HepG2 (cell line): ENCODE measurements at regions not wholly inside any gene's neighbourhood (a gene's known extent, or its start where the extent isn't known, plus 50 kb on each side); places are given as distances from the start of the nearest gene placed in this dataset.

Source experiments
- ATAC-seq: fragments of 200-7000 bp; cut with Tn5 transposase; 3 replicates; pipeline ENCODE4 v1.9.1; 2020; ENCODE audit warnings: mild to moderate bottlenecking, moderate library complexity
- BruUV-seq: library from RNA; stranded (reverse); fragments of 400-500 nt; replicated peaks from 2 replicates; lab custom pipeline; 2021; lab: Mats Ljungman, UMichigan
- CTCF ChIA-PET: fragments of 300-600 bp; formaldehyde crosslinking; extraction: SDS; loops from one replicate; lab custom pipeline; 2021; ENCODE audit warnings: low total read pairs, inconsistent platforms, low intra/inter-chr PET ratio; lab: Yijun Ruan, JAX
- POLR2A ChIA-PET: fragments of 350-600 bp; sonication (Branson Sonifier 250); formaldehyde crosslinking; loops from one replicate; lab custom pipeline; 2020; ENCODE audit warnings: antibody characterized with exemption, inconsistent platforms; lab: Yijun Ruan, JAX
- DNase-seq: peaks from one replicate; pipeline ENCODE4 v3.0.0-alpha.2; 2015; ENCODE audit warnings: low spot score
- FAIRE-seq: peaks from 3 replicates; lab custom pipeline; 2011; peaks lifted over from hg19 to GRCh38; lab: Jason Lieb, UNC
- H2AFZ ChIP-seq: one replicate; pipeline ENCODE4 v1.6.1; 2011; ENCODE audit warnings: low read length, inconsistent platforms
- H3K27ac ChIP-seq: fragments of 300-600 bp; 3 replicates; pipeline ENCODE4 v1.8.0; 2011; ENCODE audit warnings: mixed run types, mild to moderate bottlenecking, mixed read lengths, low read length, inconsistent platforms; ENCODE audit not compliant: insufficient read depth; ENCODE audit errors: extremely low read length
- H3K27me3 ChIP-seq, 2 experiments: fragments of 200-600 bp in 1 of 2; 2 replicates in 1 of 2; 3 replicates in 1 of 2; pipeline versions ENCODE4 v1.6.0 to v1.8.0; 2011; ENCODE audit warnings: low read length in 2 of 2, mild to moderate bottlenecking in 2 of 2, moderate library complexity in 2 of 2, inconsistent platforms in 1 of 2; ENCODE audit not compliant: insufficient read depth in 2 of 2, control insufficient read depth in 1 of 2
- H3K36me3 ChIP-seq, 2 experiments: fragments of 200-600 bp in 1 of 2; replicated peaks in 1 of 2; 2 replicates in 1 of 2; 3 replicates in 1 of 2; pipeline versions ENCODE4 v1.5.1 to v1.8.0; 2011; ENCODE audit warnings: low read length in 2 of 2, inconsistent platforms in 1 of 2; ENCODE audit not compliant: insufficient read depth in 2 of 2, control insufficient read depth in 1 of 2
- H3K4me1 ChIP-seq: 2 replicates; pipeline ENCODE4 v1.5.1; 2012; ENCODE audit warnings: low read length, inconsistent platforms; ENCODE audit not compliant: insufficient read depth
- H3K4me2 ChIP-seq: 2 replicates; pipeline ENCODE4 v1.6.0; 2011; ENCODE audit warnings: low read depth, low read length, inconsistent platforms
- H3K4me3 ChIP-seq, 3 experiments: fragments of 200-600 bp in 1 of 3; sonication (generic), shearing (Covaris generic) in 1 of 3; replicated peaks in 1 of 3; 2 replicates each; pipeline ENCODE4 v1.5.1; 2011 to 2016; ENCODE audit warnings: low read length in 3 of 3, inconsistent platforms in 2 of 3, low read depth in 2 of 3, mild to moderate bottlenecking in 2 of 3, control low read depth in 1 of 3, mixed read lengths in 1 of 3; ENCODE audit not compliant: insufficient read depth in 1 of 3
- H3K79me2 ChIP-seq: one replicate; pipeline ENCODE4 v1.6.1; 2011; ENCODE audit warnings: low read length, inconsistent platforms; ENCODE audit not compliant: insufficient read depth
- H3K9ac ChIP-seq: 2 replicates; pipeline ENCODE4 v1.6.0; 2011; ENCODE audit warnings: mild to moderate bottlenecking, low read depth, low read length, inconsistent platforms; ENCODE audit not compliant: insufficient read depth
- H3K9me3 ChIP-seq: 2 replicates; pipeline ENCODE4 v1.5.1; 2012; ENCODE audit warnings: mild to moderate bottlenecking, low read length
- H4K20me1 ChIP-seq: 2 replicates; pipeline ENCODE4 v1.6.0; 2011; ENCODE audit warnings: inconsistent platforms, mild to moderate bottlenecking, low read length, moderate library complexity; ENCODE audit not compliant: insufficient read depth
- ATF3 ChIP-seq: sonication (generic); formaldehyde crosslinking; IDR thresholded peaks from 2 replicates; pipeline ENCODE4 v1.4.0; 2020; ENCODE audit warnings: missing genetic modification reagents
- CREB3 ChIP-seq: sonication (generic); formaldehyde crosslinking; IDR thresholded peaks from 2 replicates; pipeline ENCODE4 v1.5.0; 2020; ENCODE audit warnings: missing genetic modification reagents
- DNMT1 ChIP-seq: sonication (generic); formaldehyde crosslinking; IDR thresholded peaks from 2 replicates; pipeline ENCODE4 v1.5.1; 2020; ENCODE audit warnings: mild to moderate bottlenecking, missing genetic modification reagents
- GMEB1 ChIP-seq: sonication (generic); formaldehyde crosslinking; IDR thresholded peaks from 2 replicates; pipeline ENCODE4 v1.5.1; 2020; ENCODE audit warnings: missing genetic modification reagents, mild to moderate bottlenecking, borderline replicate concordance
- MAF1 ChIP-seq: sonication (generic); formaldehyde crosslinking; IDR thresholded peaks from 2 replicates; pipeline ENCODE4 v1.5.0; 2020; ENCODE audit warnings: missing genetic modification reagents, borderline replicate concordance
- MAFF ChIP-seq: IDR thresholded peaks from 2 replicates; pipeline ENCODE4 v1.6.1; 2011; ENCODE audit warnings: low read depth, low read length, improper control_type of control experiment
- MAFK ChIP-seq, 2 experiments: IDR thresholded peaks in 1 of 2; conservative IDR thresholded peaks in 1 of 2; 2 replicates each; pipeline ENCODE4 v1.6.1; 2011; ENCODE audit warnings: improper control_type of control experiment in 2 of 2, low read length in 2 of 2
- MXD3 ChIP-seq: IDR thresholded peaks from 2 replicates; pipeline ENCODE4 v1.6.1; 2016; ENCODE audit warnings: mild to moderate bottlenecking, missing biosample characterization, missing genetic modification reagents
- THAP7 ChIP-seq: sonication (generic); formaldehyde crosslinking; IDR thresholded peaks from 2 replicates; pipeline ENCODE4 v1.8.1; 2023; ENCODE audit warnings: mild to moderate bottlenecking, missing genetic modification reagents
- YEATS2 ChIP-seq: sonication (generic); formaldehyde crosslinking; IDR thresholded peaks from 2 replicates; pipeline ENCODE4 v1.4.0; 2020; ENCODE audit warnings: missing genetic modification reagents, borderline replicate concordance
- ZBTB3 ChIP-seq: sonication (generic); formaldehyde crosslinking; IDR thresholded peaks from 2 replicates; pipeline ENCODE4 v1.4.0; 2020; ENCODE audit warnings: low read depth, mild to moderate bottlenecking, moderate library complexity, missing genetic modification reagents, borderline replicate concordance
- ZNF225 ChIP-seq: sonication (generic); formaldehyde crosslinking; IDR thresholded peaks from 2 replicates; pipeline ENCODE4 v1.4.0; 2020; ENCODE audit warnings: mild to moderate bottlenecking, missing genetic modification reagents
- WGBS: methylation state at CpG from one replicate; pipeline ENCODE4 v1.1.6; 2017; ENCODE audit warnings: low lambda C conversion rate; 5-methylcytosine and 5-hydroxymethylcytosine counted together
- in situ Hi-C: cut with HindIII; loops from 2 replicates; pipeline ENCODE4 v1.10.0; 2017; ENCODE audit warnings: low pct_unique_long_range_greater_than_20kb; ENCODE audit not compliant: extremely low pct_ligation_motif_present
- intact Hi-C: fragments of 100-400 bp; cut with micrococcal nuclease; formaldehyde crosslinking; loops from one replicate; pipeline ENCODE4 v1.10.0; 2022; ENCODE audit not compliant: unreplicated experiment

GRCh38 chr16:79726902-79727301, 126.4 kb upstream of the MAF start:
- H3K9me3 ChIP-seq = peaks cover 38% of the 10 kb centered on the region
- no peak overlapping the region for H2AFZ ChIP-seq
- ATAC-seq (no peak), DNase-seq (no peak), FAIRE-seq (no peak)
- no peak overlapping the region for H3K4me3 ChIP-seq
- BruUV-seq = no TSS peak
- H3K27ac ChIP-seq = no peak overlapping the region
- H3K79me2 ChIP-seq = no peaks in the 10 kb centered on the region
- CTCF ChIA-PET = no interaction called here
- H3K4me2 ChIP-seq = no peak overlapping the region
- no peaks in the 10 kb centered on the region for H4K20me1 ChIP-seq
- H3K36me3 ChIP-seq = no peaks in the 10 kb centered on the region
- POLR2A ChIA-PET = no interaction called here
- no peak overlapping the region for H3K9ac ChIP-seq
- H3K4me1 ChIP-seq = peaks cover 7% of the 10 kb centered on the region; the same call in 1 of the 2 replicates
- intact Hi-C loops (no loop called here), in situ Hi-C loops (no loop called here)
- TF ChIP-seq MXD3 (CRISPR knock-in tag) (no peak), THAP7 (CRISPR knock-in tag) (no peak), MAFK (conservative IDR thresholded peaks at IDR 0.05 in 1 of 2, IDR thresholded peaks at IDR 0.05 in 1 of 2; ENCODE audit: low read length in 2 of 2) (peak; percentile 91 to 97), ZNF225 (CRISPR knock-in tag) (no peak), MAFF (peak; percentile 95)
- H3K27me3 ChIP-seq = no peaks in the 10 kb centered on the region

GRCh38 chr16:79725051-79725450, 124.5 kb upstream of the MAF start:
- Histone ChIP-seq H3K9me3 (peaks cover 31% of the 10 kb centered on the region), H3K4me1 (peaks cover 7% of the 10 kb centered on the region; the same call in 1 of the 2 replicates), H3K27ac (no peak overlapping the region), H4K20me1 (no peaks in the 10 kb centered on the region), H3K27me3 (no peaks in the 10 kb centered on the region), H3K9ac (no peak overlapping the region), H3K36me3 (no peaks in the 10 kb centered on the region), H2AFZ (no peak overlapping the region), H3K4me3 (no peak overlapping the region), H3K4me2 (no peak overlapping the region), H3K79me2 (no peaks in the 10 kb centered on the region)
- WGBS = 70% methylated on average over 4 of the region's 4 CpGs
- intact Hi-C loops = no loop called here
- FAIRE-seq (no peak), DNase-seq (no peak), ATAC-seq (no peak)
- no TSS peak for BruUV-seq
- ChIA-PET CTCF (no interaction called here), POLR2A (no interaction called here)
- in situ Hi-C loops = no loop called here
- TF ChIP-seq ATF3 (CRISPR knock-in tag) (no peak), ZBTB3 (CRISPR knock-in tag) (no peak), CREB3 (CRISPR knock-in tag) (no peak), DNMT1 (no peak), YEATS2 (CRISPR knock-in tag) (no peak), MAF1 (CRISPR knock-in tag) (no peak), GMEB1 (CRISPR knock-in tag) (no peak)
